HepG2 (cell line): ENCODE measurements at regions not wholly inside any gene's neighbourhood (a gene's known extent, or its start where the extent isn't known, plus 50 kb on each side); places are given as distances from the start of the nearest gene placed in this dataset.

Experiments used
- ATAC-seq: fragments of 200-7000 bp; cut with Tn5 transposase; 3 replicates; pipeline ENCODE4 v1.9.1; 2020; ENCODE audit warnings: mild to moderate bottlenecking, moderate library complexity
- BruUV-seq: library from RNA; stranded (reverse); fragments of 400-500 nt; replicated peaks from 2 replicates; lab custom pipeline; 2021; lab: Mats Ljungman, UMichigan
- CTCF ChIA-PET: fragments of 300-600 bp; formaldehyde crosslinking; extraction: SDS; loops from one replicate; lab custom pipeline; 2021; ENCODE audit warnings: low total read pairs, inconsistent platforms, low intra/inter-chr PET ratio; lab: Yijun Ruan, JAX
- POLR2A ChIA-PET: fragments of 350-600 bp; sonication (Branson Sonifier 250); formaldehyde crosslinking; loops from one replicate; lab custom pipeline; 2020; ENCODE audit warnings: antibody characterized with exemption, inconsistent platforms; lab: Yijun Ruan, JAX
- DNase-seq: peaks from one replicate; pipeline ENCODE4 v3.0.0-alpha.2; 2015; ENCODE audit warnings: low spot score
- FAIRE-seq: peaks from 3 replicates; lab custom pipeline; 2011; peaks lifted over from hg19 to GRCh38; lab: Jason Lieb, UNC
- H2AFZ ChIP-seq: one replicate; pipeline ENCODE4 v1.6.1; 2011; ENCODE audit warnings: low read length, inconsistent platforms
- H3K27ac ChIP-seq: fragments of 300-600 bp; 3 replicates; pipeline ENCODE4 v1.8.0; 2011; ENCODE audit warnings: mixed run types, mild to moderate bottlenecking, mixed read lengths, low read length, inconsistent platforms; ENCODE audit not compliant: insufficient read depth; ENCODE audit errors: extremely low read length
- H3K27me3 ChIP-seq, 2 experiments: fragments of 200-600 bp in 1 of 2; 2 replicates in 1 of 2; 3 replicates in 1 of 2; pipeline versions ENCODE4 v1.6.0 to v1.8.0; 2011; ENCODE audit warnings: low read length in 2 of 2, mild to moderate bottlenecking in 2 of 2, moderate library complexity in 2 of 2, inconsistent platforms in 1 of 2; ENCODE audit not compliant: insufficient read depth in 2 of 2, control insufficient read depth in 1 of 2
- H3K36me3 ChIP-seq, 2 experiments: fragments of 200-600 bp in 1 of 2; replicated peaks in 1 of 2; 2 replicates in 1 of 2; 3 replicates in 1 of 2; pipeline versions ENCODE4 v1.5.1 to v1.8.0; 2011; ENCODE audit warnings: low read length in 2 of 2, inconsistent platforms in 1 of 2; ENCODE audit not compliant: insufficient read depth in 2 of 2, control insufficient read depth in 1 of 2
- H3K4me1 ChIP-seq: 2 replicates; pipeline ENCODE4 v1.5.1; 2012; ENCODE audit warnings: low read length, inconsistent platforms; ENCODE audit not compliant: insufficient read depth
- H3K4me2 ChIP-seq: 2 replicates; pipeline ENCODE4 v1.6.0; 2011; ENCODE audit warnings: low read depth, low read length, inconsistent platforms
- H3K4me3 ChIP-seq, 3 experiments: fragments of 200-600 bp in 1 of 3; sonication (generic), shearing (Covaris generic) in 1 of 3; replicated peaks in 1 of 3; 2 replicates each; pipeline ENCODE4 v1.5.1; 2011 to 2016; ENCODE audit warnings: low read length in 3 of 3, inconsistent platforms in 2 of 3, low read depth in 2 of 3, mild to moderate bottlenecking in 2 of 3, control low read depth in 1 of 3, mixed read lengths in 1 of 3; ENCODE audit not compliant: insufficient read depth in 1 of 3
- H3K79me2 ChIP-seq: one replicate; pipeline ENCODE4 v1.6.1; 2011; ENCODE audit warnings: low read length, inconsistent platforms; ENCODE audit not compliant: insufficient read depth
- H3K9ac ChIP-seq: 2 replicates; pipeline ENCODE4 v1.6.0; 2011; ENCODE audit warnings: mild to moderate bottlenecking, low read depth, low read length, inconsistent platforms; ENCODE audit not compliant: insufficient read depth
- H3K9me3 ChIP-seq: 2 replicates; pipeline ENCODE4 v1.5.1; 2012; ENCODE audit warnings: mild to moderate bottlenecking, low read length
- H4K20me1 ChIP-seq: 2 replicates; pipeline ENCODE4 v1.6.0; 2011; ENCODE audit warnings: inconsistent platforms, mild to moderate bottlenecking, low read length, moderate library complexity; ENCODE audit not compliant: insufficient read depth
- CBX2 ChIP-seq, 2 experiments: fragments of 200-600 bp in 1 of 2; sonication (generic); formaldehyde crosslinking in 1 of 2; IDR thresholded peaks; 2 replicates each; pipeline versions ENCODE4 v1.7.0 to v1.8.1; 2018 to 2022; ENCODE audit warnings: low read depth in 2 of 2, low read length in 1 of 2, mild to moderate bottlenecking in 1 of 2, missing genetic modification reagents in 1 of 2
- FOXK2 ChIP-seq: fragments of 450-650 bp; IDR thresholded peaks from 2 replicates; pipeline ENCODE4 v1.6.1; 2016
- GATAD2A ChIP-seq: IDR thresholded peaks from 2 replicates; pipeline ENCODE4 v1.6.1; 2016
- HHEX ChIP-seq: IDR thresholded peaks from 2 replicates; pipeline ENCODE4 v1.6.1; 2016; ENCODE audit warnings: control low read depth
- IKZF4 ChIP-seq: sonication (generic); formaldehyde crosslinking; IDR thresholded peaks from 2 replicates; pipeline ENCODE4 v1.5.1; 2020; ENCODE audit warnings: borderline replicate concordance, mild to moderate bottlenecking, low read depth, missing genetic modification reagents; ENCODE audit errors: not compliant biosample characterization
- ZBTB1 ChIP-seq: sonication (generic); formaldehyde crosslinking; IDR thresholded peaks from 2 replicates; pipeline ENCODE4 v1.4.0; 2020; ENCODE audit warnings: missing genetic modification reagents, borderline replicate concordance
- ZFP36L1 ChIP-seq: sonication (generic); formaldehyde crosslinking; IDR thresholded peaks from 2 replicates; pipeline ENCODE4 v1.8.0; 2022; ENCODE audit warnings: mild to moderate bottlenecking, missing genetic modification reagents, moderate library complexity
- ZNF234 ChIP-seq: sonication (generic); formaldehyde crosslinking; conservative IDR thresholded peaks from 2 replicates; pipeline ENCODE4 v1.5.1; 2020; ENCODE audit warnings: mild to moderate bottlenecking, missing genetic modification reagents
- ZNF33A ChIP-seq: sonication (generic); formaldehyde crosslinking; IDR thresholded peaks from 2 replicates; pipeline ENCODE4 v1.5.1; 2020; ENCODE audit warnings: missing genetic modification reagents, mild to moderate bottlenecking, moderate library complexity, borderline replicate concordance
- ZNF407 ChIP-seq: sonication (generic); formaldehyde crosslinking; IDR thresholded peaks from one replicate; pipeline ENCODE4 v1.5.1; 2020; ENCODE audit warnings: mild to moderate bottlenecking, missing genetic modification reagents; ENCODE audit errors: not compliant biosample characterization
- WGBS: methylation state at CpG from one replicate; pipeline ENCODE4 v1.1.6; 2017; ENCODE audit warnings: low lambda C conversion rate; 5-methylcytosine and 5-hydroxymethylcytosine counted together
- in situ Hi-C: cut with HindIII; loops from 2 replicates; pipeline ENCODE4 v1.10.0; 2017; ENCODE audit warnings: low pct_unique_long_range_greater_than_20kb; ENCODE audit not compliant: extremely low pct_ligation_motif_present
- intact Hi-C: fragments of 100-400 bp; cut with micrococcal nuclease; formaldehyde crosslinking; loops from one replicate; pipeline ENCODE4 v1.10.0; 2022; ENCODE audit not compliant: unreplicated experiment
- TF ChIP-seq, protein P1 (sequence below): sonication (generic); formaldehyde crosslinking; IDR thresholded peaks from 2 replicates; pipeline ENCODE4 v1.8.1; 2023; ENCODE audit warnings: mild to moderate bottlenecking, missing genetic modification reagents, borderline replicate concordance

GRCh38 chr22:22986640-22987039 lies 83.7 kb upstream of the GNAZ start:
- peaks cover 2 to 13% of the 10 kb centered on the region in 2 experiments; a peak in 3 of 5 replicates for H3K27me3 ChIP-seq
- no peak overlapping the region for H3K4me2 ChIP-seq

More at GRCh38 chr22:22986640-22987039, 83.7 kb upstream of the GNAZ start:
- Histone ChIP-seq H3K79me2 (no peaks in the 10 kb centered on the region), H3K4me1 (no peaks in the 10 kb centered on the region), H3K4me3 (no peak overlapping the region), H3K9me3 (peaks cover 11% of the 10 kb centered on the region), H3K36me3 (no peaks in the 10 kb centered on the region), H4K20me1 (no peaks in the 10 kb centered on the region), H3K9ac (no peak overlapping the region), H2AFZ (no peak overlapping the region), H3K27ac (no peak overlapping the region)
- ChIA-PET POLR2A (no interaction called here), CTCF (no interaction called here)
- FAIRE-seq (no peak), ATAC-seq (no peak), DNase-seq (no peak)
- in situ Hi-C loops (no loop called here), intact Hi-C loops (no loop called here)
- WGBS, result 24% methylated on average over 3 of the region's 3 CpGs
- TF ChIP-seq CBX2 (IDR thresholded peaks at IDR 0.05; ENCODE audit: low read depth, low read length), result no peak
- TF ChIP-seq CBX2 (CRISPR knock-in tag; IDR thresholded peaks at IDR 0.05; ENCODE audit: low read depth), result no peak
- TF ChIP-seq HHEX, result no peak
- TF ChIP-seq GATAD2A (CRISPR knock-in tag), result no peak
- TF ChIP-seq ZNF407, result no peak
- no peak for TF ChIP-seq IKZF4 (CRISPR knock-in tag)
- TF ChIP-seq, protein P1, sequence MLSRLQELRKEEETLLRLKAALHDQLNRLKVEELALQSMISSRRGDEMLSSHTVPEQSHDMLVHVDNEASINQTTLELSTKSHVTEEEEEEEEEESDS (CRISPR knock-in tag), result no peak
- TF ChIP-seq ZNF33A (CRISPR knock-in tag), result no peak
- no peak for TF ChIP-seq ZFP36L1
- no peak for TF ChIP-seq FOXK2
- TF ChIP-seq ZBTB1 (CRISPR knock-in tag), result no peak
- no peak for TF ChIP-seq ZNF234 (CRISPR knock-in tag)
- no TSS peak for BruUV-seq
